ENCODE measurements at regions not wholly inside any gene's neighbourhood (a gene's known extent, or its start where the extent isn't known, plus 50 kb on each side); places are given as distances from the start of the nearest gene placed in this dataset.
"Not testable (repeated sequence)": the region's sequence is repeated elsewhere in the genome, so short reads cannot be mapped to it uniquely, and the experiment has no call there.

DNA sequence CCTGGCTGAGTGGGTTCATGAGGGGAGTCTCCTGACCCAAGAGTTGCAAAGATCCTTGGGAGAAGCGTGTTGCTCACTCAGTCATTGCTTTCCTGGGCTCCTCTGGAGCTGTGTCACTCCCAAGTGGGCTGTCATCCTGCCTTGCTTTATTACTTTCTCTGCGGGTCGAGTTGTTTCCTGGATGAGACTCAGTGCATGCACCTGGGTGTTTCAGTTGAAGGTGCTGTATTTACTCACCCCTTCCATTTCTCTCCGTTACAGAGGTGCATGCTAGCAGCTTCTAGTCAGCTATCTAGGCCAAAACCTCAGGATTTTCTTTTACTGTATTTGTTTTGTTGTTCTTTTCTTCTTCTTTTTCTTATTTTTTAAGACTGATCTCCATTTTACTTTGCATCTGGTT lies 785.5 kb upstream of the EDIL3 start:
- no peak for DNase-seq

- DNase-seq = no peak
Measured at GRCh38 chr5:85173469-85173868, 788.8 kb upstream of the EDIL3 start.

DNA sequence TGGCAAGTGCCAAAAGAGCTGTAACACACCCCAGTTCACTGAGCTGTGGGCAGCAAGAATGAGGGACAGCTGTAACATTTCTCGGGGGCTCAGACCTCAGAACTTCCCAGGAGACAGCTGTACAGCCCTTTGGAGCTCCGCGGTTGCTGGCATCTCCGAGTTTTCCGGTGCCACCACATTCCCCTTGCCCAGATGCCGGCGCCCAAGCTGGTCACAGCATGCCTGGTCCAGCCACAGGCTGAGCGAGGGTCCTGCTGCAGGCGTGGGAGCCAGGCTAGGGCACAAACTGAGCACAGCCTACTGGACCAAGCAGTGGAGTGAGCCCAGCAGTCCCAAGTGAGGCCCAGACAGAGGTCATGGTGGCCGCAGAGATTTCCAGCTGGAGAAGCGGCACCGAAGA lies 797.7 kb upstream of the EDIL3 start:
- no peak for DNase-seq

DNA sequence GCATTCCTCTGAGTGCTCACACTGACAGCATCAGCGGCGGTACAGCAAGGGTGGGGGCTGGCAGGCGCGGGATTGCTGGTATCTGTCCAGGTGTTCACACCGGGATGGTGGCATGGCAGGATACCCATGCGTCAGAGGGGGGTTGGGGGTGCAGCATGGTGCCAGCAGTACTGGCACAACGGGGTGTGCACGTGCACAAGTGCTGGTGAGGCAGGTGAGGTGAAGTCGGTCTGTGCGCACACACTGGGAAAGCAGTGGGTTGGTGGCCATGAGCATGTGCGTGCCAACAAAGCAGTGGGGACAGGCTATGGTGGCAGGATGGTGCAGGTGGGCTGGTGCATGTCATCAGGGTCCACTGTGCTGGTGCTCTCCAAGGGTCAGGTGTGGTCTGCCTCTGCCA lies 819.6 kb upstream of the EDIL3 start:
- DNase-seq = no peak

- DNase-seq = no peak
Measured at GRCh38 chr5:85205430-85205829, 820.8 kb upstream of the EDIL3 start.

- DNase-seq = no peak
Measured at GRCh38 chr5:85225388-85225787, 840.7 kb upstream of the EDIL3 start.

DNA sequence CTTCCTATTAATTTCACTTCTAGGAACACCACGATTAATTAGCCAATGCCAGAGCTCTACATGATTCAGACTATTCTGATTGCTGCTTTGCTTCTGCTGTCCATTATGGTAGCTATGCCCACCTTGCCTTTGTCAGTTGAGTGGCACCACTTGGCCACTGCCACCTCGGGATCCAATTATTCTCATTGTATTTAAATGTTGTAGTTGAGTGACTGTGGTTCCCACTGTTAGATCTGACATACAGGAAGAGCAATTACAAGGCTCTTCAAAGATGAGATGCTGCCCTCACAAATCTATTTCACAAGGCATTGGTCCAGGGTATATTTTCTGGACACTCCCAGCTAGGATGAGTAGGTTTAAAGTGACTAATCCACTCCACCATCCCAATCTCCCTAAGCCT lies 864.5 kb upstream of the EDIL3 start:
- no peak for DNase-seq

DNA sequence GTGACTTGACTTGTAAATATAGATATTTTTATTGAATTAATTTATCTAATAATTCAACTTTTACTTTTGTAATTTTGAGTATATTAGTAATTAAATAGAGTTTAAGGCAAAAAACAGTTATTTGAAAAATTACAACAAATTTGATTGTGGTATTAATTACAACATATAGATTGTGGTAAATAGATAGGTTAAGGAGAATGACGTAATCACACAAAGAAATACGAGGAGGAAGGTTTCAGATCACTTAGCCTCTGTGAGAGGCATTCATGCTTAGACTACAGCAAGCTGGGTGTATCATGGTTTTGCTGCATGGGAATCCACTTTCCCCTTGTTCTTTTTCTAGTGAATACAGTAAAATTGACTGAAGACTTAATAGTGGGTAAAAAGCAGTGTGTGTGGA lies 878.4 kb upstream of the EDIL3 start:
- no peak for DNase-seq

- no peak for DNase-seq
Measured at GRCh38 chr5:85266692-85267091, 882.0 kb upstream of the EDIL3 start.

- no peak for DNase-seq
Measured at GRCh38 chr5:85268194-85268593, 883.5 kb upstream of the EDIL3 start.

GRCh38 chr5:85278193-85278592 lies 893.5 kb upstream of the EDIL3 start:
- no peak for DNase-seq

- DNase-seq = no peak
Measured at GRCh38 chr5:85288914-85289313, 904.2 kb upstream of the EDIL3 start.

GRCh38 chr5:85293145-85293785 lies 908.6 kb upstream of the EDIL3 start:
- DNase-seq = no peak

DNA sequence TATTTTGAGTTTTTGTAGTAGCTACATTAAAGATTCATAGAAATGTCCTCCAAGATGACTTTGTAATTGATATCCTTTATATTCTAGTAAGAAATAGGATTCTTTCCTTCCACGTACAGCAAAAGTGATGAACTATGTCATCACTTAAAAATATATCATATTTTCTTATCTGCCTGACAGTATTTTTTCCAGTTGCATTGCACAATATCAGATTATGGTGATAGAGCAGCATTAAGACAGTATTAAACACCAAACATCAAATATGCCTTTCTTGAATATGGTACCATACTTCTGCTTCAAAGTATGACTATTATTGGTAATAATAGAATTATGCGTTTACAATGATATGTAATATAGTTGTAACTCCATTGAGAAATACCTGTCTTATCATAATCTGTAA lies 919.8 kb upstream of the EDIL3 start:
- no peak for DNase-seq

GRCh38 chr5:85305766-85306165 lies 921.1 kb upstream of the EDIL3 start:
- DNase-seq = no peak

- no peak for DNase-seq
Measured at GRCh38 chr5:85311536-85311935, 926.9 kb upstream of the EDIL3 start.

- no peak for DNase-seq
Measured at GRCh38 chr5:85320495-85320894, 935.8 kb upstream of the EDIL3 start.

- DNase-seq = no peak
Measured at GRCh38 chr5:85333276-85333675, 948.6 kb upstream of the EDIL3 start.

- no peak for DNase-seq
Measured at GRCh38 chr5:85337435-85337834, 952.8 kb upstream of the EDIL3 start.

GRCh38 chr5:85340790-85341189 lies 956.1 kb upstream of the EDIL3 start:
- no peak for DNase-seq

- no peak for DNase-seq
Measured at GRCh38 chr5:85345818-85346217, 961.1 kb upstream of the EDIL3 start.

- DNase-seq = no peak
Measured at GRCh38 chr5:85357309-85357708, 972.6 kb upstream of the EDIL3 start.

DNA sequence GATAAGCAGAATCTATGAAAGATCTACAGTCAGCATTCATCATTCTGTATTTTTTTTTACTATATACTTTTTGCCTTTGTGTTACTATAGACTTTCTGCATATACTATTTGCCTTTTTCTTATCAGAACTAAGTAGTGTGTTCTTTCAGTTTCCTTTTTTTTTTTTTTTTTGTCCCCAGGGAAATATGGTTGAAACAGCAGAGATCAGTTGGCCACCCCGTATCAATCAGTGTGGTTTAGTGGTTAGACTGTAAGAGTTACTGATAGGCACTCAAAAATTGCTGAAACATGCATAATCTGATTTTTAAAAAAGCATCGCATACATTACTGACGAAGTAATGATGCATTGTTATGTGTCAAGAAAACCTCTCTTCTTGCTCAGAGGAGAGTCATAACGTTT lies 990.8 kb upstream of the EDIL3 start:
- no peak for DNase-seq

- no peak for DNase-seq
Measured at GRCh38 chr5:85388770-85389169, 1004.1 kb upstream of the EDIL3 start.

GRCh38 chr5:85392309-85392708 lies 1007.6 kb upstream of the EDIL3 start:
- not testable (repeated sequence) for DNase-seq
